ENCODE measurements at regions not wholly inside any gene's neighbourhood (a gene's known extent, or its start where the extent isn't known, plus 50 kb on each side); places are given as distances from the start of the nearest gene placed in this dataset.

GRCh38 chr1:104163912-104164476 is 414.3 kb downstream of the AMY1C start (continued):
- no peak for TF ChIP-seq BCL3 (IDR thresholded peaks at IDR 0.05; ENCODE audit: borderline replicate concordance, insufficient read depth, low read depth, low read length, poor library complexity, severe bottlenecking)

GRCh38 chr1:104172243-104172681 is 422.6 kb downstream of the AMY1C start:
- Histone ChIP-seq H3K9ac (ENCODE audit: control insufficient read depth, insufficient read depth, low read length) (no peak overlapping the region), H3K4me2 (ENCODE audit: control insufficient read depth, insufficient read depth) (no peak overlapping the region), H4K20me1 (ENCODE audit: control insufficient read depth, insufficient read depth) (no peaks in the 10 kb centered on the region), H3K4me1 (ENCODE audit: control insufficient read depth, insufficient read depth, low read length) (no peaks in the 10 kb centered on the region), H2AFZ (ENCODE audit: control insufficient read depth, low read depth, low read length) (no peak overlapping the region), H3K9me3 (replicated peaks; ENCODE audit: control insufficient read depth, insufficient read depth, low read length) (no peaks in the 10 kb centered on the region), H3K27me3 (replicated peaks in 1 of 2; ENCODE audit: control insufficient read depth in 2 of 2, insufficient read depth in 2 of 2, low read length in 1 of 2) (no peaks in the 10 kb centered on the region), H3K4me3 (no peak overlapping the region), H3K79me2 (ENCODE audit: control insufficient read depth, insufficient read depth, low read length) (no peaks in the 10 kb centered on the region), H3K36me3 (ENCODE audit: control insufficient read depth in 2 of 2, insufficient read depth in 2 of 2, low read length in 1 of 2) (no peaks in the 10 kb centered on the region), H3K27ac (ENCODE audit: control insufficient read depth, insufficient read depth) (no peak overlapping the region)
- RAD21 ChIA-PET (ENCODE audit: unreplicated experiment), result no interaction called here
- TF ChIP-seq RBBP5 (conservative IDR thresholded peaks at IDR 0.05) (no peak), EED (IDR thresholded peaks at IDR 0.05; ENCODE audit: low read depth) (no peak), HCFC1 (IDR thresholded peaks at IDR 0.05; ENCODE audit: low read length) (no peak), TCF12 (IDR thresholded peaks at IDR 0.05; ENCODE audit: low read depth, low read length) (no peak), SPI1 (IDR thresholded peaks at IDR 0.05; ENCODE audit: borderline replicate concordance, insufficient read depth, low read depth, low read length) (no peak), KAT2A (conservative IDR thresholded peaks at IDR 0.05; ENCODE audit: control insufficient read depth, low read depth, low read length) (no peak), PBX3 (IDR thresholded peaks at IDR 0.05; ENCODE audit: insufficient replicate concordance, low read depth, low read length) (no peak), EP300 (IDR thresholded peaks at IDR 0.05; ENCODE audit: borderline replicate concordance in 1 of 2, control insufficient read depth in 1 of 2, low read depth in 2 of 2, low read length in 2 of 2) (no peak)
- no peak for ATAC-seq
- no TSS peak for BruUV-seq (replicated peaks)
- POLR2A ChIA-PET, result no interaction called here
- intact Hi-C loops (cut with micrococcal nuclease; ENCODE audit: unreplicated experiment), result no loop called here
- FAIRE-seq, result no peak
- CTCF ChIA-PET, result interaction anchor here (1.2 kb wide), 1 partner anchor 9 kb away, joined by 3 read pairs; no protein-coding TSS in a partner anchor
- no peak for DNase-seq (ENCODE audit: low read depth, low spot score)
- in situ Hi-C loops (cut with MboI), result no loop called here
- SMC1A ChIA-PET (ENCODE audit: uncharacterized antibody, unreplicated experiment), result no interaction called here
- WGBS (ENCODE audit: insufficient coverage, insufficient replicate concordance, low lambda C conversion rate, missing lambda C conversion rate), result 49% methylated on average over 20 of the region's 25 CpGs

Data from GM12878 (cell line).